Peyer's patch (tissue), 4 donors: ENCODE measurements at regions not wholly inside any gene's neighbourhood (a gene's known extent, or its start where the extent isn't known, plus 50 kb on each side); places are given as distances from the start of the nearest gene placed in this dataset.
"Not testable (repeated sequence)": the region's sequence is repeated elsewhere in the genome, so short reads cannot be mapped to it uniquely, and the experiment has no call there.

Experiments
- DNase-seq, 3 donors: peaks; one replicate each; pipeline ENCODE4 v3.0.0-alpha.2; 2017 to 2019
- H3K27ac ChIP-seq, 4 donors: fragments of 200-600 bp; sonication (generic); one replicate each; pipeline ENCODE4 v1.5.1; 2016 to 2019
- H3K27me3 ChIP-seq, 2 donors: fragments of 200-600 bp; sonication (generic); one replicate each; pipeline ENCODE4 v1.5.1; 2019
- H3K36me3 ChIP-seq, 3 donors: fragments of 200-600 bp; sonication (generic); one replicate each; pipeline ENCODE4 v1.5.1; 2016 to 2019
- H3K4me1 ChIP-seq, 4 donors: fragments of 200-600 bp; sonication (generic); one replicate each; pipeline ENCODE4 v1.5.1; 2016 to 2019
- H3K4me3 ChIP-seq, 4 donors: fragments of 200-600 bp; sonication (generic); 1 replicate in 3 of 4; 2 replicates in 1 of 4; pipeline ENCODE4 v1.5.1; 2016 to 2019; ENCODE audit warnings: mild to moderate bottlenecking in 1 of 4
- H3K9me3 ChIP-seq, 4 donors: fragments of 200-600 bp; sonication (generic); one replicate each; pipeline ENCODE4 v1.5.1; 2016 to 2019; ENCODE audit warnings: mild to moderate bottlenecking in 1 of 4
- POLR2A ChIP-seq, 2 donors: fragments of 450-650 bp; IDR thresholded peaks; one replicate each; pipeline ENCODE4 v1.5.1; 2017; ENCODE audit warnings: antibody characterized with exemption in 2 of 2, mild to moderate bottlenecking in 2 of 2, moderate library complexity in 2 of 2
- TF ChIP-seq, protein P1 (sequence below), 6 experiments: fragments of 450-650 bp in 4 of 6; fragments of 200-600 bp in 2 of 6; sonication (generic) in 1 of 6; IDR thresholded peaks; one replicate each; pipeline ENCODE4 v1.5.1; 2017 to 2019; ENCODE audit warnings: antibody characterized with exemption in 6 of 6, mild to moderate bottlenecking in 3 of 6, moderate library complexity in 1 of 6

DNA sequence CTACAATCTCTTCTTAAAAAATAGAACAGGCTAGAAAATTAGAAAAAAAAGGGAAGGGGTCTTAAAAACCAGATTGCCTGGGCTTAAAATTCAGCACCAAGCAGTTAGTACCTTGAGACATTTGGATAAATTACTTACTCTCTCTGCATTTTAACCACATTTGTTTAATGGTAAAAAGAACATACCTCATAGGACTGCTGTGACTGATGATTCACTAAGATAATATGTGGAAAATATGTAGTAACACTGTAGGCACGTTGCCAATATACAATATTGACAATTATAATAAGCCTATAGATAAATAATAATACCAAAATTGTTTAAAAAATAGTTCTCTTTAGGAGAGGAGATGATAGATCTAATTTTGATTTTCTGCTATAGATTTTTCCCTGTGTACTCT is 750.4 kb downstream of the TENT5A start:
- peaks cover 0 to 8% (median 0%) of the 10 kb centered on the region in 4 donors for H3K9me3 ChIP-seq
- no peak for TF ChIP-seq POLR2A (IDR thresholded peaks at IDR 0.05)
- TF ChIP-seq, protein P1, sequence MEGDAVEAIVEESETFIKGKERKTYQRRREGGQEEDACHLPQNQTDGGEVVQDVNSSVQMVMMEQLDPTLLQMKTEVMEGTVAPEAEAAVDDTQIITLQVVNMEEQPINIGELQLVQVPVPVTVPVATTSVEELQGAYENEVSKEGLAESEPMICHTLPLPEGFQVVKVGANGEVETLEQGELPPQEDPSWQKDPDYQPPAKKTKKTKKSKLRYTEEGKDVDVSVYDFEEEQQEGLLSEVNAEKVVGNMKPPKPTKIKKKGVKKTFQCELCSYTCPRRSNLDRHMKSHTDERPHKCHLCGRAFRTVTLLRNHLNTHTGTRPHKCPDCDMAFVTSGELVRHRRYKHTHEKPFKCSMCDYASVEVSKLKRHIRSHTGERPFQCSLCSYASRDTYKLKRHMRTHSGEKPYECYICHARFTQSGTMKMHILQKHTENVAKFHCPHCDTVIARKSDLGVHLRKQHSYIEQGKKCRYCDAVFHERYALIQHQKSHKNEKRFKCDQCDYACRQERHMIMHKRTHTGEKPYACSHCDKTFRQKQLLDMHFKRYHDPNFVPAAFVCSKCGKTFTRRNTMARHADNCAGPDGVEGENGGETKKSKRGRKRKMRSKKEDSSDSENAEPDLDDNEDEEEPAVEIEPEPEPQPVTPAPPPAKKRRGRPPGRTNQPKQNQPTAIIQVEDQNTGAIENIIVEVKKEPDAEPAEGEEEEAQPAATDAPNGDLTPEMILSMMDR (IDR thresholded peaks at IDR 0.05): no peak
- no peaks in the 10 kb centered on the region for H3K4me1 ChIP-seq
- H3K4me3 ChIP-seq: no peak overlapping the region
- DNase-seq: no peak
- no peaks in the 10 kb centered on the region for H3K36me3 ChIP-seq
- H3K27ac ChIP-seq: no peak overlapping the region
- H3K27me3 ChIP-seq: no peaks in the 10 kb centered on the region

DNA sequence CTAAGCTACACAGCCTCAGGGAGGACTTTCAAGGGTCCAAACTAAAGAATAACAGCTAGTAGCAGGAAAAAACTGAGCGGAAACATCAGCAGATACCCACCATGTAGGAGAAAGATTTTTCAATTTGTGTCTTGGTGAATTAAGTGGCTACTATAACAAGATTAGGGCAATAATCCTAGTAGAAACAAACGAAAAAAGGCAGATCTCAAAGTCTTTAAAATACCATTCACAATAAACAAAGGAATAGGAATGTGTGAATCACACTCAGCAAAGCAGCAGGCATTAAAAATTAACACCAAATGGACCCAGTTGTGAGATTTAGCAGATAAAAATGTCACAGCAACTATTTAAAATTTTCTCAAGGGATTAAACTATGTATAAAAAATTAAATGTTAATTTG is 761.2 kb downstream of the TENT5A start:
- H3K9me3 ChIP-seq: peaks cover 0 to 8% (median 0%) of the 10 kb centered on the region in 4 donors
- no peak for TF ChIP-seq POLR2A (IDR thresholded peaks at IDR 0.05)
- TF ChIP-seq, protein P1 (IDR thresholded peaks at IDR 0.05): no peak
- H3K4me3 ChIP-seq: no peak overlapping the region
- H3K27ac ChIP-seq: no peak overlapping the region
- no peaks in the 10 kb centered on the region for H3K27me3 ChIP-seq
- DNase-seq: no peak
- no peaks in the 10 kb centered on the region for H3K4me1 ChIP-seq
- no peaks in the 10 kb centered on the region for H3K36me3 ChIP-seq

DNA sequence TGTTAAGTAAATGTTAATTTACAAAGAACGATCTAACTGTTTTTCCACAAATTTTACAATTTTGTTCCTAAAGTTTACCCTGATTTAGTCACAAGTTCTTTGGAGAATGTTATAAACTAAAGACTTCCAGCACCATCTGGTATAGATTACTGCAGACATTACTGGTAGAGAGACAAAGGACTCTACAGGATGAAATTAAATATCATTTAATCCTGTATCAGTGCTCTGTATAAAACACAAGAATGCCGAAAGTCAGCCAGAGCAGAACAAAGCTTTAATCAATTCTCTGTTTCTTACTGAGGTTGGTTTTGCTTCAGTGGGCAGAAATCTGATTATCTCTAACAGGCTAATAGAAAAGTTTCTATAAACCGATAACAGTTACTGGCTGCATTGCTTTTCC is 763.6 kb downstream of the TENT5A start:
- DNase-seq: no peak
- no peaks in the 10 kb centered on the region for H3K36me3 ChIP-seq

DNA sequence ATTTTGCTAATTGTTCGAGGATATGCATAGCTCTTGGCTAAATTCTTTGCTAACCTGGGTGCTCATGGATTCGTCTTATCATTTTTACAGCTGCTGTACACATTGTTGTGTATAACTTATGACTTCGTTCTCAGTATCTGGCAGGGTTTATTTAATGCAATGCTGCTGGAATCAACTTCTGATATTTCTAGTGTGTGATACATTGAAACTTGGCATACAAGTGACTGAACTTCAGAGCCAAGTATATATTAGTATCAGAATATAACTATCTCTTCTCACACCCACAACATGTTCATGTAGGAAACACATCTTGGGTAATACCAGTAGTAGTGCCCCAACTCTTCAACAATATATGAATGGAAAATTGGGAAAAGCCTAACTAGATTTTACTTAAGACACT is 764.2 kb downstream of the TENT5A start:
- no peak for DNase-seq
- no peak overlapping the region for H3K27ac ChIP-seq
- peaks cover 0 to 8% (median 0%) of the 10 kb centered on the region in 4 donors for H3K9me3 ChIP-seq
- no peaks in the 10 kb centered on the region for H3K4me1 ChIP-seq
- no peak for TF ChIP-seq POLR2A (IDR thresholded peaks at IDR 0.05)
- TF ChIP-seq, protein P1 (IDR thresholded peaks at IDR 0.05): no peak
- no peaks in the 10 kb centered on the region for H3K36me3 ChIP-seq
- no peaks in the 10 kb centered on the region for H3K27me3 ChIP-seq
- H3K4me3 ChIP-seq: no peak overlapping the region

More for the DNA sequence above, 763.6 kb downstream of the TENT5A start:
- H3K27me3 ChIP-seq: no peaks in the 10 kb centered on the region
- no peak overlapping the region for H3K4me3 ChIP-seq
- peaks cover 0 to 8% (median 0%) of the 10 kb centered on the region in 4 donors for H3K9me3 ChIP-seq
- no peak overlapping the region for H3K27ac ChIP-seq
- TF ChIP-seq POLR2A (IDR thresholded peaks at IDR 0.05): no peak
- TF ChIP-seq, protein P1 (IDR thresholded peaks at IDR 0.05): no peak
- H3K4me1 ChIP-seq: no peaks in the 10 kb centered on the region

DNA sequence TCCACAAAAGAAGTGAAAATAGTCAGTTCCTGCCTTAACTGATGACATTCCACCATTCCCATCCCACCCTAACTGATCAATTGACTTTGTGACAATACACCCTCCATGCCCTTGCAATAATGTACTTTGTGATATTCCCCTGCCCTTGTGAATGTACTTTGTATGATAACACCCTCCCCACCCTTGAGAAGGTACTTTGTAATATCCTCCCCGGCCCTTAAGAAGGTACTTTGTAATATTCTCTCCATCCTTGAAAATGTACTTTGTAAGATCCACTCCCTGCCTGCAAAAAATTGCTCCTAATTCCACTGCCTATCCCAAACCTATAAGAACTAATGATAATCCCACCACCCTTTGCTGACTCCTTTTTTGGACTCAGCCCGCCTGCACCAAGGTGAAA is 771.3 kb downstream of the TENT5A start:
- H3K9me3 ChIP-seq, H3K36me3 ChIP-seq, H3K4me1 ChIP-seq, DNase-seq, H3K27me3 ChIP-seq, H3K27ac ChIP-seq, H3K4me3 ChIP-seq: not testable (repeated sequence)

DNA sequence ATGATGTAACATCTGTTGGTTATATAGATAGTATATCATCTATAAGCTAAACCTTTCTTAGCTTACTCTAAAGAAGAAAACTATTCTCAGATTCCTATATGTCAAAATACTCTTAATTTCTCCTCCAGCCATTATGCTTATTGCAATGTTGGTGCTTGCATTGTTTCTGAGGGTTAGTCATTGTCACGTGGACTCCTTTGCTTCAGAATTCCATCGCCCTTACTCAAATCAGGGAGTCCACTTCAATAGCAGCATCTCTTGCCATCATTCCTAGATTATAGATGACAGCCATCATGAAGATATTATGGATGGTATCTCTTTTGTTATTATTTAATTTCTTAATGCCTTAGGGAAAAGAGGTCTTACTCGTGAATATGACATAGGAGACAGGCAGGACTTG is 776.1 kb downstream of the TENT5A start:
- H3K4me3 ChIP-seq: no peak overlapping the region
- DNase-seq: no peak
- no peaks in the 10 kb centered on the region for H3K9me3 ChIP-seq
- TF ChIP-seq POLR2A (IDR thresholded peaks at IDR 0.05): no peak
- TF ChIP-seq, protein P1 (IDR thresholded peaks at IDR 0.05): no peak
- no peak overlapping the region for H3K27ac ChIP-seq
- no peaks in the 10 kb centered on the region for H3K36me3 ChIP-seq
- H3K27me3 ChIP-seq: no peaks in the 10 kb centered on the region
- no peaks in the 10 kb centered on the region for H3K4me1 ChIP-seq
